ENCODE measurements at regions not wholly inside any gene's neighbourhood (a gene's known extent, or its start where the extent isn't known, plus 50 kb on each side); places are given as distances from the start of the nearest gene placed in this dataset.

GRCh38 chr2:129915303-129915840 lies 64.1 kb upstream of the RAB6C start:
- TF ChIP-seq CTCF (IDR thresholded peaks at IDR 0.05) (no peak), POLR2A (IDR thresholded peaks at IDR 0.05) (no peak)
